GM21717 (cell line): ENCODE measurements at regions not wholly inside any gene's neighbourhood (a gene's known extent, or its start where the extent isn't known, plus 50 kb on each side); places are given as distances from the start of the nearest gene placed in this dataset.

Experiments used
- ATAC-seq: cut with Tn5 transposase; IDR thresholded peaks from one replicate; pipeline ENCODE4 v1.9.1; 2021; ENCODE audit warnings: mild to moderate bottlenecking, moderate library complexity; ENCODE audit not compliant: unreplicated experiment

DNA sequence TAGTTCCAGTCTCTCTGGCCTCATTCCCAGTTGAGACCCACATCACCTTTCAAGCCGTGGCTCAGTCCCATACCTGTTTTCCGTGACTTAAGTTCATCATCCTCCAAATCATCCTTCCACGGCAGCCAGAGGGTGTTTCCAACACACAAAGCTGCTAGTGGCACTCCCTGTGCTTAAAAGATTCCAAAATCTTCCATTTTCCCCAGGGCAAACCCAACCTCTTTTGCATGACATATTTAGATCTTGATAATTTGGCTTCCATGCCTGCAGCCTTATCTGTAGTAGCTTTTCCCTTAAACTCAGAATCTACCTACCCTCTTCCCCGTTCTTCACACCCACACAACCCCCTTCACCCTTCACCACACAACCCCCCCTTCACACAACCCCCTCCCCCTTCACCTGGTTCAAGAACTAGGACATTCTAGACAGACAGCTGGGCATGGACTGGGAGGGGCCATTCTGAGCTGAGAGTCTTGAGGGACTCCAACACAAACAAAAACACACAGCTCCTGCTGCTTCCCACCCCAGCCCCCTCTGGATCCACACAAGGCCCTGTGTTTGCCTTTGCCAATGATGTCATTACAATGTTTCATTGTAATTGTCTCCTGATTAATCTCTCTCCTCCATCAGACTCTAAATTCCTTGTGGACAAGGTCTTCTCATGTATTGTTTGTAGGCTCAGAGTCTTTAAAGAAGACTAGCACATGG is 268.2 kb downstream of the SH3GL2 start:
- no peak for ATAC-seq

DNA sequence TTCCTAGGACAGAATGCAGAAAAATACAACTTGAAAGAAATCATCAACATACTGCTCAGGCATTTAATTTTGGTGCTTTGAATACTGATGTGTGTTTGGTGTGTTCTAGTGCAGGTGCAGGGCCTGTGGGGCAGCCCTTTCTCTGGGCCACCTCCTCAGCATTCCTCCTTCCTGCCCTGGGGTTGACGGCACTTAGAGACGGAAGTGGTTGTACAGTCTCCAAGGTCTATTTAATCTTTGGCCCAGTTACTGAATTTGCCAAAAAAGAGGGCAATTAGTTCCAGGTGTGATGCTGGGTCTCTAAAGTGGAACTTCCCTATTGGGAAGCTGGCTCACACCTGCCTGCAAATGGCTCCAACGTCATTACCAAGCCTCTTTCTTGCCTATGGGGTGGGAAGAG is 269.0 kb downstream of the SH3GL2 start:
- no peak for ATAC-seq

DNA sequence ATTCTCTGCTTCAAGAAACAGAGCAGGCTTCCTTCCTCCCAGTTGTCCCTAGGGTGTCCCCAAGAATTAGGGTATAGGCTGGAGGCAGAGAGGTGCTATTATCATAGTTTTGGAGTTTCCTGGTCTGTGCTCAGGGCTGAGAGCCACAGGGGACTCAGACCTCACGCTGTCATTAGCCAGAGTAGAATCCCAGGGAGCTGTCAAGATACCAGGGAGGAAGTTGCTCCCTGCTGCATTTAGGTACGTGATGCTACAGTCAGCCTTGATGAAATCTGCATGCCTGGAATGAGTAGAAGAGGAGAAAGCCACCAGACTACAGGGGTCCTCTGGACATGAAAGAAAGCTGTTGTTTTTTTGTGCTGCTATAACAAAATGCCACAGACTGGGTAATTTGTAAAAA is 273.2 kb downstream of the SH3GL2 start:
- ATAC-seq, result no peak

DNA sequence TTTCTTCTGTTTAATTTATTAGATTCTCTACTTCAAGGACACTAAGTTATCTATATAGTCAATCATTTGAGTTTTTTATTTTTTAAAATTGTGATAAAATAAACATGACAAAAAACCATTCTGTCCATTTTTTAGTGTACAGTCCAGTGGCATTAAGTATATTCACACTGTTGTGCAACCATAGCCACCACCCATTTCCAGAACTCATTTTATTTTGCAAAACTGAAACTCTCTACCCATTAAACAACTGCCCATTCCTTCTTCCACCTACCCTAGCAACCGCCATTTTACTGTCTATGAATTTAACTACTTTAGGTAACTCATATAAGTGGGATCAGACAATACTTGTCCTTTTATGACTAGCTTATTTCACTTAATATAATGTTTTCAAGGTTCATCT is 275.6 kb downstream of the SH3GL2 start:
- no peak for ATAC-seq

DNA sequence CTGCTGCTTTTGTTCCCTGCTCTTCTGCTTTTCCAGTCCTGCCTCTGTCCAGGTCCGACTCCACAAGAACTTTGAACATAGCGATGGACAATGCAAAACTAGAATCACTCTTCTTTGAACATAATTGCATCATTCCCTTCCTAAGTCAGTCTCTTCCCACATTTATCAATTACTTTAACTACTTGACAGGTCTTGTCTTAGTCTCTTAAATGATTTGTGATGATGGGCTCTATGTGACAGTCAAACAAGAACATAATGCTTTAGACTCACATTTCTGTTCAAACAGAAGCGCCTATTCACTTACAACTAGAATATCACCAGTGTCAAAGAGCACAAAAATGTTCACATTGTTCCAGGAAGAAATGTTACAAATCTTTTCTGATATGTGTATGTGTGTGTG is 278.1 kb downstream of the SH3GL2 start:
- no peak for ATAC-seq

DNA sequence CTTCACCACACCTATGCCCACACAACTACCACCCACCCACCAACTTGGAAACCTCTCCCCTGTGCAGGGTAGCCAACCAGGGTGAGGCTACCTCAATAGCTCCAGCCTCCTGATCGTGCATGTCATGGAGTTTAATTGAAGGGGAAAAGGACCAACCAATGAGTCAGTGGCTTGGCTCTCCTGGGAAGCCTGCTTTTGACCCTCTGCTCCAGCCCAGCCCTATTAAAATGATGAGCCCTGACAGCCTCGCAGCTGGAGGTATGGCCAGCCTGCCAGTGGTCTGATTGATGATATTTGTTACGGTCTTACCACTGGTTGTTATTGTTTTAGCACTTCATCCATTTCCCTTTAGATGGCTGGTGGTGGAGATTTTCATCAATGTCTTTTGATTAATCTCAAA is 280.4 kb downstream of the SH3GL2 start:
- ATAC-seq, result no peak

DNA sequence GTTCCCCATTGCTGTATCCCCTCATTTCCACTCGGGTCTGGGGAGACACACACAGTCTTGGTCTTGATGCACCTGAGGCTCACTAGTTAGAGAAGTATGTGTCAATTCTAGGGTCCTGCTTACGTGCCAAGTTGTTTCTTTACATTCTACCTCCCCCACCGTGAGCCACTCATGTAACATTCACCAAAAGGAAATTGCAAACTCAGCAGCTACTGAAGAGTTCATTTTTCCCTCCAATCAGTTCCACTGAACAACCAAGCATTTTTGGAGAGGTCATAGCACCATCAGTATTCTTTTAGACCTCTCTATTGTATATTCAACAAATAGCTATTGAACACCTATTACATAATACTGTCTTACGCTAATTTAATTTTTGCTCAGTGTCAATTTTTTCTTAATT is 281.1 kb downstream of the SH3GL2 start:
- no peak for ATAC-seq

DNA sequence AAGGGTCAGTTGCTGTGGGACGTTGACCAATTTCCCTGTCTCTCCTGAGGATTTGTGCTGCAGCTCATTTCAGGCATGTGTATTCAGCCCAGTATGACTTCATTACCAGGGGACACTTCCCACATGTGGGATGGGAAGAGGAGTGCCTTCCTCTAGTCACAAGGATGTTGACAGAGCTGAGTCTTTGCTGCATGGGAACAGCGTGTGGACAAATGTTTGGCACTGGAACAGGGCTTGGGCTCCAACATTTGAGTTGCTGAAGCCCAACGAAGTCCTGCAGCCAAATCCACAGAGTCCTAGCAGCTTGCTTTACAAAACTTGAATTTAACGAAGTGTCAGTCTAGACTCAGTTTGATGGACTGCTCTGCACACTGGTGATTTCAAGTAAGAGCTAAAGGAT is 283.2 kb downstream of the SH3GL2 start:
- no peak for ATAC-seq

DNA sequence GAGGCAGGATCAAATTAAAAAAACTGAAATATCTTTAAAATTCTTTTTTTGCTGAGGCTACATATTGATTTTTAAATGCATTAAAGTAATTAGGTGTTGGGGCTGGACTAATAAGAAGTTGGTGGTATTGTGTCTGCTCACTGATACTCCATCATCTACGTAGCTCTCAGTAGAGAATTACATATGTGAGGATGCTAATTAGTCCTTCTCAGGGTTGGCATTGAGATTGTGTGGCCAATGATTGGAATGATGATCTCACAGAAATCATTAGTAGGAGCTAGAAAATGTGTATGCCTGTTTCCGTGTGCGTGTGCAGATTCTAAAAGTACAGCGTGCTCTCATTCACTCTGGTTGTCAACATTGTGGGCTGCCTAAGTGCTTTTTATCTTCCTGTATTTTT is 283.8 kb downstream of the SH3GL2 start:
- ATAC-seq, result no peak

DNA sequence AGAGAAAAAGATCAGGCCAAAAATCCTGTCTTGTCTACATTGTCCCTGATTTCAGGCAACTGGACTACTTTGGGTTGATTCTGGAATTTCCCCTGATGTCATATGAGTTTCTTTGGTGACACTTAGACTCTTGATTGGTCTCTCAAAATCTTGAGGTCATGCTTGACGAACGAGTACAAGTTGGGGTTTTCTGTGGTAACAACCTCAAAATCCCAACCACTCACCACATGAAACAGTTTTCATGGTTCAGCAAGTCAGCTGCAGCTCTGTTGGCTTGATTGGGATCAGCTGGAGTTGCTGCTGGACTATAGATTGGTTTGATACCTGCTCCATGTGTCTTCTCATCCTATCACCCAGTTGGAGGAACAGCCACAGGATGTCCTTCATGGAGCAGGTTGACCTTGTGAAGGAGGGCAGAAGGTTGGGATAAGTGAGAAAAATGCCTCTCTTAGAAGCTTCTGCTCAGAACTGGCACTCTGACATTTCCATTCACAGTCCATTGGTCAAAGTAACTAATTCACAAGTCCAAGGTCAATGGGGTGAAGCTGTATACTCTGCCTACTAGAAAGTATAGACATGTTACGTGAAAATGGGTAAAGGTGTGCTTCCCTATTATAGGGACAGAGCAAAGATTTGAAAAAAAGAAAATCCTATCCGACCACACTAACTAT is 284.5 kb downstream of the SH3GL2 start:
- ATAC-seq, result peak; percentile 88

DNA sequence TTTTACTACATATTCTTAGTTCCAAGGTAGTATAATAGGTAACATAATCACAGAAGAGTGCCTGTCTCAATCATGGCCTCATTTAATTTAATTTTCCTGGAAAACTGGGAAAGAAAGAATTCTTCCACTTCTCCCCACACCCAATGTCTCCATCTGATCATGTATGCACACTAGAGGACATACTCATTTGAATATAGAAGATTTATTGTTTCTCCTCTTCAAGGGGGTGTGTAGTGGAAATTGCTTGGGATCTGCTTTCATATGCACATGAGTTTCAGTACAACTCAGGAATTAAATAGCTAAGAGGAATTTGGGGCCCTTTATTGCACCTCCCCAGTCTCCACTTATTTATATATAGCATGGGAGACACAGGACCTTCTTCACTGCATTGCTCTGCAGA is 285.1 kb downstream of the SH3GL2 start:
- ATAC-seq, result no peak

DNA sequence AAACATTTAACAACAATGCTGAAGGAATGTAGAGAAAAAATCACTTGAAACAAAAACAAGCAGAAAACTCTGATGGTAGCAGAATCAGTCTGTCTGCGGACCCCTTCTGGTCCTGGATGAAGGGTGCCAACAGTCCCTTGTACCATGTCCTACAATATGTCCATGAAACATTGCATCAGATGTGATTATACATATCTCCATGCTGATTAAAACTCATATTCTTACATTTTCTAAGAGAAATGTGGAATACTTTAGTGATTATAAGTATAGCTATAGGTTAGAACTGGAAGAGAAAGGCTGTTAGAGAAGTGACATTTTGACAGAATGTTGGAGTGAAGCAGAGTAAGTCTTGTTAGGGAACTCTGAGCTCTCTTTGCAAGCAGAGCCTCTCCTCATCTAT is 286.1 kb downstream of the SH3GL2 start:
- ATAC-seq, result no peak

DNA sequence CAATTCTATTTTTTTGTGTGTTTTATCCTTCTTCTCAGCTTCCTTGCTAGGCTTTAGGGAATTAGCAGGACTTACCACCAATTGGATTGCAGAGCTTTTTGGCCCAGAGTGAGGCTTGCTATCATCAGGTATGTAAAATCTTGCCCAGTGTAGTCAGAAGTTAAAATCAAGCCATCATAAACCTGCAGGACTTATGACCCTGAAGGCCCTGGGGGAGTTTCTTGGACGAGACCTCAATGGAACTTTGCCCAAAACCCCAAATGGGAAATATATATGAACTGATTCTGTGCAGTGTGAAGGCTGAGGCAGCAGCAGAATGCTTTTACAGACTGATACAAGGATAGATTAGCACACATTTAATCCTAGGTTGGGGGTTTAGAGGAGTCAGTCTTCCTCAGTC is 287.0 kb downstream of the SH3GL2 start:
- no peak for ATAC-seq

DNA sequence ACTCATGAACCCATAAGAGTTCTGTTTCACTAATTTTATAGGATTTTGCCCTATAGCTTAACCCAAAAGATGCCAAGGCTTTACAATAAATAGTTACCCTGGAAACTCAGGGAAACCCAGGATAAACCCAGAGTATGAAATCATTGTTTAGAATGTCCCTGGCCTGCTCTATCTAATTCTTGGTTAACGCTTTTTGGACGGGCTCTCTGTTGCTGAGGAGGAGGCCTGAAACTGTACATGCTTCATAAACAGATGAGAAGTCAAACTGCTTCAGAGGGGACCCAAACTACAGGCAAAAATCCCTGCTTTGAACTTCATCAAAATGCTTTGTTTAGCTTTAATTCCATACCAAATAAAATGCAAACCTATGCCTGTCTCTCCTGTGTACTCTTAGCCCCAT is 291.9 kb downstream of the SH3GL2 start:
- ATAC-seq, result no peak

DNA sequence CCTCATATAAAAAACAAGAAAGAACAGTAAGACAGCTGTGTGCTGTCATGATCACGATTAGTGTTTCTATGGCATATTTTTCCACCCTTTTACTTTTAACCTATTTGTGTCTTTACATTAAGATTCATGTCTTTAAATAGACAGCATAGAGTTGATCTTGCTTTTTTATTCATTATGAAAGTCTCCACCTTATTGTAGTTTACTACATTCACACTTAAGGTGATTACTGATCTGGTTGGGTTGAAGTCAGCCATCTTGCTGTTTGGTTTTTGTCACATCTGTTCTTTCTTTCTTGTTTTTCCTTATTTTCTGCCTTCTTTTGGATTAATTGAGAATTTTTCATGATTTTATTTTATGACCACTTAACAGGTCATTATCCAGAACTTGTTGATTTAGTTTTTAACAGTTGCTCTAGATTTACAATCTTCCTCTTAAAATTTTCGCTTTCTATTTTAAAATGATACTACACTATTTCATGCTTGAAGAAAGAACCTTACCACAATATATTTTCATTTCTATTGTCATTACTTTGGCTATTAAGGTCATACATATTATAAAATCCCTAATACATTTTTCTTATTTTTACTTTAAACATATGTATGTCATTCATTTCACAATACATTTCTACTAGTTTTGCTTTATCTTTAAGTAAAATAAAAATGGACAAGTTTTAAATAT is 292.5 kb downstream of the SH3GL2 start:
- ATAC-seq, result no peak

DNA sequence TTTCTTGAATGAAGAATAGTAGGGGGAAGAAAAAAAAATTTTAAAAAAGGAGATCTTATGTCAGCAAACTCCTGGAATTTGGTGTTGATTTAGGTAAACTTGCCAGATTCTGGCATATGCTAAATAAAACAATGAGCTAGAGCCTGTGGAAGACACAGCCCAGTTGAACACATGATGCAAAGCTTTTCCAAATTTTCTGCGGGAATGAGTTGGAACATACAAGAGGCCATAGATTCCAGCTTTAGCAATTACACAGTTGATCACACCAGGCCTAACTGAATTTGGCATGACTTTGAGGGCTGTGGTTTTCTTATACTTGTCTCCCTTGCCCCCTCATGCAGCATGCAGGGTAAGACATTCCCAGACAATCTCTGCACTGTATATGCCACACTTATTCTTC is 297.0 kb downstream of the SH3GL2 start:
- ATAC-seq, result no peak

DNA sequence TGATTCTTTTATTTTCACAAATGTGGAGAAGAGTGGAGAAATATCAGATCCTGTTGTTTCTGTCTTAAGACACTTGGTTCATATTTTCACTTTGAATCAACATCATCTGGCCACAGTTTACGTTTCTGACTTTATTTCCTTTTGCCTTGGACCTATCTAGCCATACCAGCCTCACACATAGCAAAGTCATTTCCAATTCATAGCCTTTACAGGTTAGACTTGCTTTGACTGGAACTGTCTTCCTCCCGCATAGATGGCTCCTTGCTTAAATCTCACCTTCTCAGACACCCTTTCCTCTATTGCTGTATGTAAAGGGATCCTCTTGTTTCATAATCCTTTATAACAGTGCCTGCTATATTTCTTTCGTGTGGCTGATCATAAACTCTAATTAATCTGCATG is 297.8 kb downstream of the SH3GL2 start:
- ATAC-seq, result no peak

DNA sequence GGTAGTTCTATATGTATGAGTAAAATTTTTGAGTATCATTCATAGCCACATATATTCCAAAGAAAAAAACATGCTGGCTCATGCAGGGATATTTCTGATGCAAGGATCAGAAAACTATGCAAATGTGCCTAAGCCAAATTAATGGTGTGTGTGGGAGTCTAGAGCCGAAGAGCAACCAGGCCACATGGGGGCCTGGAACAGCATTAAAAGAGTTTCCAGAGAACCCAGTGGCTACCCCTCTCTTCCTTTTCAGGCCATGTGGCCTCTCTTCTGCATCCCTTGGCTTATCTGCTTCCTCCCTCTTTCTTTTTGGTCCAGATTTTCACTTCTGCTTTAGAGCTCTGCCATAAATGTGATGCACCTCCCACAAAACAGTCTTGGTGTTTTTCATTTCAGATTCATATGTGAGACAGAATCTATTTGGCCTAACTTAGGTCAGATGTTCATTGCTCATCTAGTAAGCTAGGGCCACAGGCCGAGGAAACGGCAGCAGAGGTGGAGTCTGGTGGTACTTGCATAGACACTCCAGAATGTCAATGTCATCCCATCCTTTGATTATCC is 300.0 kb downstream of the SH3GL2 start:
- peak; percentile 58 for ATAC-seq

DNA sequence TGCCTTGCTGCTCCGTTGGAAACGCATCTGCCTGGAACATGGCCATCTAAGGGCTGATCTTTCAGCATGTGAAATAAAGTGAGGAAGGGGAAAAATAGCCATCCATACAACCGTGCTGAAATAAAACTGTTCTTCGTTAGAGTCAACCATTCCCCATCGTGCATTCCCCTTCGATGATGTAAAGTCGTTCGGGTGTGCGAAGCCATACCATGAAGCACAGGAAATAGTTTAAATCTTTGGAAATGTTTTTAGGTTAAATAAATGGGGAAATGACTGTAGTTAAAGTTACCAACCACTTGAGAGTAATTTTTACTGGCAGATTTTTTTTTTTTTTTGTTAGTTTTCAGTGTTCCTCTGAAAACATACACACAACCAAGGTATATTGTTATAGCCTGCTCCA is 302.5 kb downstream of the SH3GL2 start:
- no peak for ATAC-seq

DNA sequence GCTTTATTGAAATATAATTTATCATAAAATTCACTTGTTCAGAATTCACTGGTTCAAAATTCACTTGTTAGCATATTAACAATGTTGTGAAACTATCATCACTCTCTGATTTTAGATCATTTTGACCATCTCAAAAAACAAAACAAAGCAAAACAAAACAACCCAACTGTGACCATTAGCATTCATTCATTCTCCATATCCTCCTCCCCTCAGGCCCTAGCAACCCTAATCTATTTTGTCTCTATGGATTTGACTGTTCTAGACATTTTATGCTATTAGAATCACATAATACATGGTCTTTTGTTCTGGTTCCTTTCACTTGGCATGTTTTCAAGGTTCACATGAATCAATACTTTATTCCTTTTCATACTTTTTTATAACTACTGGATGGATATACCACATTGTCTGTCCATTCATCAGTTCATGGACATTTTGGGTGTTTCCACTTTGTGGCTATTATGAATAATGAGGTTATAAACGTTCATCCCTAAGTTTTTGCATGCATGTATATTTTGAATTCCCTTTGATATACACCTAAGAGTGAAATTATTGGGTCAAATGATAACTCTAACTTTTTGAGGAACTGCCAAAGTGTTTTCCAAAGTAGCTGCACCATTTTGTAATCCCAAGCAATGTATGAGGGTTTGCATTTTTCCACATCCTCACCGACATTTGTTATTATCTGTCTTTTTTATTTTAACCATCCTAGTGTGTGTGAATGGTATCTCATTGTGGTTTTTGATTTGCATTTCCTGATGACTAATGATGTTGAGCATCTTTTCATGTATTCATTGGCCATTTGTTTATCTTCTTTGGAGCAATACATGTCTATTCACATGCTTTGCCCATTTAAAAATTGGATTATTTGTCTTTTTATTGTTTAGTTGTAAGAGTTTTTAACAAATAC is 304.1 kb downstream of the SH3GL2 start:
- ATAC-seq, result no peak

DNA sequence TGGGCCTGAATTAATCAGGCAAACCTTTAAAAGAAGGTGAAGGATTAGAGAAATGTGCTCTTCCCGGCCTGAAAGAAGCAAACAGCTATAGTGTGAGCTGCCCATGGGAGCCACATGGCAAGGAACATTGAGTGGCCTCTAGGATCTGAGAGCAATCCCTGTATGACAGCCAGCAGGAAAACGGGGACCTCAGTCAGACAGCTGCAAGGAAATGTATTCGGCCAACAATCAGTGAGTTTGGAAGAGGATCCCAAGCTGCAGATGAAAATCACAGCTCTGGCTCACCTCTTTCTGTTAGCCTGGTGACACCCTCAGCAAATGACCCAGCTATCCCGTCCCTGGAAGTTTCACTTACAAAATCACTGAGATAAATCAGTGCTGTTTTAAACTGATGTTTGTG is 309.2 kb downstream of the SH3GL2 start:
- ATAC-seq, result no peak
